Liver (tissue), 7 donors: ENCODE measurements at regions not wholly inside any gene's neighbourhood (a gene's known extent, or its start where the extent isn't known, plus 50 kb on each side); places are given as distances from the start of the nearest gene placed in this dataset.

Experiments
- DNase-seq: peaks from one replicate; pipeline ENCODE4 v3.0.0-alpha.2; 2017; ENCODE audit warnings: low spot score
- H3K27ac ChIP-seq, 2 donors: one replicate each; pipeline ENCODE4 v1.7.0; 2013; ENCODE audit warnings: inconsistent platforms in 2 of 2, low read length in 2 of 2, control low read depth in 1 of 2, low read depth in 1 of 2, mild to moderate bottlenecking in 1 of 2
- H3K27me3 ChIP-seq, 4 donors: one replicate each; pipeline versions ENCODE4 v1.6.1 to v1.7.0; 2013; ENCODE audit warnings: low read length in 3 of 4, inconsistent platforms in 1 of 4, mild to moderate bottlenecking in 1 of 4, moderate library complexity in 1 of 4; ENCODE audit not compliant: control insufficient read depth in 4 of 4, insufficient read depth in 4 of 4
- H3K36me3 ChIP-seq, 4 donors: one replicate each; pipeline versions ENCODE4 v1.6.1 to v1.7.0; 2013; ENCODE audit warnings: low read length in 3 of 4, mild to moderate bottlenecking in 3 of 4, low read depth in 1 of 4, moderate library complexity in 1 of 4; ENCODE audit not compliant: control insufficient read depth in 4 of 4, insufficient read depth in 3 of 4
- H3K4me1 ChIP-seq, 4 donors: one replicate each; pipeline versions ENCODE4 v1.6.1 to v1.7.0; 2013; ENCODE audit warnings: low read length in 3 of 4, mild to moderate bottlenecking in 3 of 4, moderate library complexity in 1 of 4; ENCODE audit not compliant: control insufficient read depth in 4 of 4, insufficient read depth in 4 of 4
- H3K4me3 ChIP-seq, 3 donors: one replicate each; pipeline versions ENCODE4 v1.6.1 to v1.7.0; 2013; ENCODE audit warnings: low read length in 3 of 3, control low read depth in 1 of 3, low read depth in 1 of 3, mild to moderate bottlenecking in 1 of 3
- H3K9ac ChIP-seq, 2 donors: one replicate each; pipeline ENCODE4 v1.7.0; 2013; ENCODE audit warnings: low read length in 2 of 2, mild to moderate bottlenecking in 2 of 2, moderate library complexity in 2 of 2, control low read depth in 1 of 2, low read depth in 1 of 2
- H3K9me3 ChIP-seq, 4 donors: one replicate each; pipeline versions ENCODE4 v1.6.1 to v1.7.0; 2013; ENCODE audit warnings: low read length in 3 of 4; ENCODE audit not compliant: control insufficient read depth in 4 of 4
- ATF3 ChIP-seq: IDR thresholded peaks from 2 replicates; pipeline ENCODE4 v1.6.1; 2016; ENCODE audit warnings: antibody characterized with exemption
- FOXA2 ChIP-seq: IDR thresholded peaks from 2 replicates; pipeline ENCODE4 v1.6.1; 2016; ENCODE audit warnings: antibody characterized with exemption
- HNF4A ChIP-seq, 2 donors: conservative IDR thresholded peaks; 2 replicates each; pipeline ENCODE4 v1.6.1; 2016; ENCODE audit warnings: antibody characterized with exemption in 2 of 2, mild to moderate bottlenecking in 2 of 2
- HNF4G ChIP-seq: IDR thresholded peaks from 2 replicates; pipeline ENCODE4 v1.6.1; 2016; ENCODE audit warnings: antibody characterized with exemption
- JUND ChIP-seq, 2 donors: IDR thresholded peaks; 2 replicates each; pipeline ENCODE4 v1.6.1; 2016; ENCODE audit warnings: antibody characterized with exemption in 2 of 2
- MAX ChIP-seq: IDR thresholded peaks from 2 replicates; pipeline ENCODE4 v1.6.1; 2016; ENCODE audit warnings: antibody characterized with exemption
- NR2F2 ChIP-seq: IDR thresholded peaks from 2 replicates; pipeline ENCODE4 v1.6.1; 2016; ENCODE audit warnings: antibody characterized with exemption
- RAD21 ChIP-seq, 2 donors: IDR thresholded peaks; 2 replicates each; pipeline ENCODE4 v1.6.1; 2016; ENCODE audit warnings: antibody characterized with exemption in 2 of 2, mild to moderate bottlenecking in 2 of 2
- REST ChIP-seq: IDR thresholded peaks from 2 replicates; pipeline ENCODE4 v1.6.1; 2016; ENCODE audit warnings: antibody characterized with exemption, mild to moderate bottlenecking
- RXRA ChIP-seq, 2 donors: IDR thresholded peaks; 2 replicates each; pipeline ENCODE4 v1.6.1; 2017 to 2018; ENCODE audit warnings: antibody characterized with exemption in 2 of 2, mild to moderate bottlenecking in 1 of 2
- SP1 ChIP-seq: IDR thresholded peaks from 2 replicates; pipeline ENCODE4 v1.6.1; 2018; ENCODE audit warnings: antibody characterized with exemption, mild to moderate bottlenecking
- YY1 ChIP-seq: IDR thresholded peaks from 2 replicates; pipeline ENCODE4 v1.6.1; 2016; ENCODE audit warnings: antibody characterized with exemption, mild to moderate bottlenecking
- ZBTB33 ChIP-seq: IDR thresholded peaks from 2 replicates; pipeline ENCODE4 v1.6.1; 2016; ENCODE audit warnings: antibody characterized with exemption
- WGBS: extraction: QIAGEN DNeasy Blood & Tissue Kit; methylation state at CpG from one replicate; pipeline ENCODE4 v1.1.7; 2013; 5-methylcytosine and 5-hydroxymethylcytosine counted together
- donor health status: healthy.
- donor health status: healthy.
- donor health status: healthy.
- donor health status: healthy.

GRCh38 chrX:99371976-99372595, 1038.0 kb downstream of the PCDH19 start:
- H3K4me3 ChIP-seq = no peak overlapping the region
- no peak for DNase-seq
- H3K27me3 ChIP-seq = no peaks in the 10 kb centered on the region
- TF ChIP-seq RAD21 (IDR thresholded peaks at IDR 0.05) (no peak), REST (no peak), ATF3 (no peak), SP1 (no peak), YY1 (no peak)
- no peak overlapping the region for H3K27ac ChIP-seq
- H3K9ac ChIP-seq = no peak overlapping the region
- 97% methylated on average over 53 of the region's 53 CpGs for WGBS
- no peaks in the 10 kb centered on the region for H3K36me3 ChIP-seq
- H3K4me1 ChIP-seq = no peaks in the 10 kb centered on the region
- H3K9me3 ChIP-seq = no peaks in the 10 kb centered on the region

GRCh38 chrX:99353412-99353811, 1056.7 kb downstream of the PCDH19 start:
- H3K36me3 ChIP-seq = no peaks in the 10 kb centered on the region
- H3K9me3 ChIP-seq = no peaks in the 10 kb centered on the region
- TF ChIP-seq JUND (IDR thresholded peaks at IDR 0.05) = peak; percentile 69 to 89
- no peak for TF ChIP-seq ZBTB33
- TF ChIP-seq HNF4A (conservative IDR thresholded peaks at IDR 0.05) = peak; percentile 88 to 96
- TF ChIP-seq FOXA2 = no peak
- no peak for TF ChIP-seq MAX
- no peak for TF ChIP-seq YY1
- TF ChIP-seq SP1 = peak; percentile 78
- peak; percentile 40 to 42 for TF ChIP-seq RAD21 (IDR thresholded peaks at IDR 0.05)
- TF ChIP-seq RXRA (IDR thresholded peaks at IDR 0.05) = peak; percentile 75 to 89
- TF ChIP-seq NR2F2 = peak; percentile 86
- TF ChIP-seq ATF3 = peak; percentile 53
- peak; percentile 93 for TF ChIP-seq HNF4G
- peaks cover 0 to 4% (median 0%) of the 10 kb centered on the region in 4 donors for H3K27me3 ChIP-seq
- 30% methylated on average over 1 of the region's 1 CpG for WGBS
- no peak overlapping the region for H3K4me3 ChIP-seq
- peaks cover 0 to 13% (median 5%) of the 10 kb centered on the region in 4 donors for H3K4me1 ChIP-seq
- peak; percentile 33 for DNase-seq
- H3K27ac ChIP-seq = peak overlapping the region in 1 of 2 donors; percentile 3
- H3K9ac ChIP-seq = no peak overlapping the region
